GM12892 (cell line): ENCODE measurements at regions not wholly inside any gene's neighbourhood (a gene's known extent, or its start where the extent isn't known, plus 50 kb on each side); places are given as distances from the start of the nearest gene placed in this dataset.

Source experiments
- POLR2A ChIP-seq: IDR thresholded peaks from 2 replicates; pipeline ENCODE4 v1.6.1; 2011; ENCODE audit warnings: low read depth, low read length, control low read depth
- POLR2AphosphoS5 ChIP-seq: IDR thresholded peaks from 2 replicates; pipeline ENCODE4 v1.6.1; 2011; ENCODE audit warnings: low read depth, low read length, control low read depth

GRCh38 chr18:11284349-11284748, 135.0 kb upstream of the PIEZO2 start:
- TF ChIP-seq POLR2AphosphoS5: no peak
- TF ChIP-seq POLR2A: no peak
